K562 (cell line): ENCODE measurements at regions not wholly inside any gene's neighbourhood (a gene's known extent, or its start where the extent isn't known, plus 50 kb on each side); places are given as distances from the start of the nearest gene placed in this dataset.

ENCODE experiments used
- DEAF1 ChIP-seq: fragments of 450-650 bp; formaldehyde crosslinking; IDR thresholded peaks from 2 replicates; pipeline ENCODE4 v1.4.0; 2020; ENCODE audit warnings: mild to moderate bottlenecking, moderate library complexity
- ESRRB ChIP-seq: fragments of 250-450 bp; sonication (Bioruptor Pico); IDR thresholded peaks from 2 replicates; pipeline ENCODE4 v1.5.0; 2020; ENCODE audit warnings: mild to moderate bottlenecking, moderate library complexity, borderline replicate concordance
- IRF9 ChIP-seq: fragments of 450-650 bp; IDR thresholded peaks from 2 replicates; pipeline ENCODE4 v1.6.1; 2016; ENCODE audit warnings: missing biosample characterization, missing genetic modification characterization
- MEF2A ChIP-seq: IDR thresholded peaks from 2 replicates; pipeline ENCODE4 v1.6.1; 2011; ENCODE audit warnings: low read depth, mild to moderate bottlenecking, low read length, moderate library complexity; ENCODE audit not compliant: control insufficient read depth
- NR2C2 ChIP-seq, 2 experiments: fragments of 200-800 bp in 1 of 2; sonication (Bioruptor generic) in 1 of 2; sonication (generic) in 1 of 2; formaldehyde crosslinking in 1 of 2; IDR thresholded peaks; 2 replicates each; pipeline versions ENCODE4 v1.6.1 to v1.8.0; 2016 to 2022; ENCODE audit warnings: mild to moderate bottlenecking in 1 of 2, missing compliant biosample characterization in 1 of 2, missing genetic modification characterization in 1 of 2, missing genetic modification reagents in 1 of 2
- PKNOX1 ChIP-seq: fragments of 450-650 bp; IDR thresholded peaks from 2 replicates; pipeline ENCODE4 v1.6.1; 2016
- RB1 ChIP-seq: fragments of 450-650 bp; IDR thresholded peaks from 2 replicates; pipeline ENCODE4 v1.6.1; 2017; ENCODE audit warnings: low read depth, mild to moderate bottlenecking
- THRAP3 ChIP-seq: fragments of 450-650 bp; IDR thresholded peaks from 2 replicates; pipeline ENCODE4 v1.6.1; 2016; ENCODE audit warnings: mild to moderate bottlenecking, inconsistent platforms, borderline replicate concordance
- U2AF1 ChIP-seq: fragments of 200-400 bp; formaldehyde crosslinking; optimal IDR thresholded peaks from 2 replicates; pipeline ENCODE3; 2017; ENCODE audit warnings: mild to moderate bottlenecking, low read depth, low read length, moderate library complexity
- ZBTB33 ChIP-seq: sonication (generic); formaldehyde crosslinking; IDR thresholded peaks from 2 replicates; pipeline ENCODE4 v1.8.1; 2023; ENCODE audit warnings: mild to moderate bottlenecking, missing genetic modification reagents
- ZNF12 ChIP-seq: sonication (generic); formaldehyde crosslinking; IDR thresholded peaks from 2 replicates; pipeline ENCODE4 v1.4.0; 2020; ENCODE audit warnings: mild to moderate bottlenecking, missing genetic modification reagents
- ZNF311 ChIP-seq: fragments of 250-450 bp; sonication (Bioruptor Pico); IDR thresholded peaks from 2 replicates; pipeline ENCODE4 v1.4.0; 2020; ENCODE audit warnings: mild to moderate bottlenecking, moderate library complexity
- ZNF655 ChIP-seq: fragments of 250-450 bp; sonication (Bioruptor Pico); IDR thresholded peaks from 2 replicates; pipeline ENCODE4 v1.5.0; 2021

- no peak for TF ChIP-seq ZNF12 (CRISPR knock-in tag)
- TF ChIP-seq MEF2A = no peak; the same call in 1 of the 2 replicates
- TF ChIP-seq NR2C2 (CRISPR knock-in tag; IDR thresholded peaks at IDR 0.05) = no peak
- peak; percentile 82 for TF ChIP-seq NR2C2 (tag; IDR thresholded peaks at IDR 0.05)
- no peak for TF ChIP-seq ZNF311 (CRISPR knock-in tag)
- TF ChIP-seq THRAP3 = no peak
- TF ChIP-seq RB1 = no peak; the same call in 1 of the 2 replicates
- no peak for TF ChIP-seq ZNF655 (CRISPR knock-in tag)
- TF ChIP-seq ZBTB33 (CRISPR knock-in tag) = 0 out of 2 replicates have a peak, but pooled peaks have one; percentile 4
- TF ChIP-seq ESRRB (CRISPR knock-in tag) = no peak
- TF ChIP-seq IRF9 = peak; percentile 40; the same call in 1 of the 2 replicates
- TF ChIP-seq PKNOX1 = peak; percentile 27
- peak; percentile 2; the same call in 1 of the 2 replicates for TF ChIP-seq DEAF1
- TF ChIP-seq U2AF1 = no peak
Observed at GRCh38 chr6:146914489-146915483, 289.4 kb upstream of the STXBP5 start (continued).
